GM23248 (cell line): ENCODE measurements at regions not wholly inside any gene's neighbourhood (a gene's known extent, or its start where the extent isn't known, plus 50 kb on each side); places are given as distances from the start of the nearest gene placed in this dataset.

Experiments
- EZH2 ChIP-seq: fragments of 200-600 bp; sonication (generic); IDR thresholded peaks from 2 replicates; pipeline ENCODE4 v1.6.1; 2018; ENCODE audit warnings: antibody characterized with exemption, mild to moderate bottlenecking; ENCODE audit not compliant: insufficient read depth, poor library complexity, severe bottlenecking
- EZH2phosphoT487 ChIP-seq: fragments of 200-600 bp; sonication (generic); IDR thresholded peaks from 2 replicates; pipeline ENCODE4 v1.6.1; 2018; ENCODE audit warnings: antibody characterized with exemption, moderate library complexity, mild to moderate bottlenecking, low read depth; ENCODE audit not compliant: insufficient read depth

GRCh38 chr13:106865716-106866440, 297.9 kb upstream of the ARGLU1 start:
- TF ChIP-seq EZH2phosphoT487, result no peak
- no peak for TF ChIP-seq EZH2
